ENCODE measurements at regions not wholly inside any gene's neighbourhood (a gene's known extent, or its start where the extent isn't known, plus 50 kb on each side); places are given as distances from the start of the nearest gene placed in this dataset.
"Not testable (repeated sequence)": the region's sequence is repeated elsewhere in the genome, so short reads cannot be mapped to it uniquely, and the experiment has no call there.

GRCh38 chr6:14518515-14519217, 401.1 kb downstream of the CD83 start:
- DNase-seq (ENCODE audit: low read depth in 2 of 2): no peak

GRCh38 chr6:14520029-14520428, 402.5 kb downstream of the CD83 start:
- DNase-seq (ENCODE audit: low read depth in 2 of 2): no peak

GRCh38 chr6:14520536-14520935, 403.0 kb downstream of the CD83 start:
- DNase-seq (ENCODE audit: low read depth in 2 of 2): no peak

- DNase-seq (ENCODE audit: low read depth in 2 of 2): no peak
These were observed 403.6 kb downstream of the CD83 start for GRCh38 chr6:14521141-14521540.

GRCh38 chr6:14521861-14522260, 404.3 kb downstream of the CD83 start:
- DNase-seq (ENCODE audit: low read depth in 2 of 2): not testable (repeated sequence)

- DNase-seq (ENCODE audit: low read depth in 2 of 2): no peak
These were observed 406.7 kb downstream of the CD83 start for GRCh38 chr6:14524319-14524718.

GRCh38 chr6:14530385-14530784, 412.8 kb downstream of the CD83 start:
- no peak for DNase-seq (ENCODE audit: low read depth in 2 of 2)

- no peak for DNase-seq (ENCODE audit: low read depth in 2 of 2)
These were observed 415.9 kb downstream of the CD83 start for GRCh38 chr6:14533446-14533845.

GRCh38 chr6:14537030-14537429, 419.5 kb downstream of the CD83 start:
- no peak for DNase-seq (ENCODE audit: low read depth in 2 of 2)

GRCh38 chr6:14540276-14540675, 422.7 kb downstream of the CD83 start:
- no peak for DNase-seq (ENCODE audit: low read depth in 2 of 2)

GRCh38 chr6:14540810-14541540, 423.4 kb downstream of the CD83 start:
- DNase-seq (ENCODE audit: low read depth in 2 of 2): no peak

- DNase-seq (ENCODE audit: low read depth in 2 of 2): peak in 1 of 2 donors; percentile 37
These were observed 425.2 kb downstream of the CD83 start for GRCh38 chr6:14542670-14543366.

GRCh38 chr6:14543971-14544585, 426.5 kb downstream of the CD83 start:
- no peak for DNase-seq (ENCODE audit: low read depth in 2 of 2)

- no peak for DNase-seq (ENCODE audit: low read depth in 2 of 2)
These were observed 427.1 kb downstream of the CD83 start for GRCh38 chr6:14544666-14545065.

- DNase-seq (ENCODE audit: low read depth in 2 of 2): no peak
These were observed 427.9 kb downstream of the CD83 start for GRCh38 chr6:14545496-14545895.

- no peak for DNase-seq (ENCODE audit: low read depth in 2 of 2)
These were observed 428.5 kb downstream of the CD83 start for GRCh38 chr6:14546036-14546435.

GRCh38 chr6:14547284-14547998, 429.9 kb downstream of the CD83 start:
- no peak for DNase-seq (ENCODE audit: low read depth in 2 of 2)

- DNase-seq (ENCODE audit: low read depth in 2 of 2): no peak
These were observed 431.8 kb downstream of the CD83 start for GRCh38 chr6:14549304-14549770.

- DNase-seq (ENCODE audit: low read depth in 2 of 2): no peak
These were observed 432.3 kb downstream of the CD83 start for GRCh38 chr6:14549871-14550270.

GRCh38 chr6:14550410-14550809, 432.8 kb downstream of the CD83 start:
- no peak for DNase-seq (ENCODE audit: low read depth in 2 of 2)

- DNase-seq (ENCODE audit: low read depth in 2 of 2): no peak
These were observed 433.2 kb downstream of the CD83 start for GRCh38 chr6:14550822-14551221.

GRCh38 chr6:14551601-14552000, 434.0 kb downstream of the CD83 start:
- not testable (repeated sequence) for DNase-seq (ENCODE audit: low read depth in 2 of 2)

All from stimulated activated CD4-positive, alpha-beta T cell treated with anti-CD3 and anti-CD28 coated beads, Interleukin-1b, Interleukin-23, amount 100 ng/mL, for 1 hour (primary cell).